ENCODE measurements at regions not wholly inside any gene's neighbourhood (a gene's known extent, or its start where the extent isn't known, plus 50 kb on each side); places are given as distances from the start of the nearest gene placed in this dataset.

- H3K27ac Mint-ChIP-seq, result no peak overlapping the region
- H3K4me1 Mint-ChIP-seq (ENCODE audit: low read depth in 2 of 2), result peaks cover 2 to 6% of the 10 kb centered on the region in 2 donors
- H3K9me3 Mint-ChIP-seq, result no peaks in the 10 kb centered on the region
- DNase-seq (ENCODE audit: low spot score) (no peak), ATAC-seq (no peak)
- H3K36me3 Mint-ChIP-seq, result no peaks in the 10 kb centered on the region
- H3K4me3 Mint-ChIP-seq, result no peak overlapping the region
- peaks cover 20 to 28% of the 10 kb centered on the region in 2 donors for H3K27me3 Mint-ChIP-seq
Observed at GRCh38 chr9:126229501-126229900, 97.1 kb upstream of the MVB12B start.

GRCh38 chr9:126230692-126231091, 95.9 kb upstream of the MVB12B start:
- H3K4me1 Mint-ChIP-seq (ENCODE audit: low read depth in 2 of 2), result peaks cover 2 to 6% of the 10 kb centered on the region in 2 donors
- H3K4me3 Mint-ChIP-seq, result no peak overlapping the region
- no peaks in the 10 kb centered on the region for H3K9me3 Mint-ChIP-seq
- ATAC-seq, result no peak
- H3K27ac Mint-ChIP-seq, result no peak overlapping the region
- H3K36me3 Mint-ChIP-seq, result no peaks in the 10 kb centered on the region
- peaks cover 15 to 19% of the 10 kb centered on the region in 2 donors for H3K27me3 Mint-ChIP-seq
- no peak for DNase-seq (ENCODE audit: low spot score)

- H3K27me3 Mint-ChIP-seq, result peaks cover 10 to 16% of the 10 kb centered on the region in 2 donors
- H3K9me3 Mint-ChIP-seq, result no peaks in the 10 kb centered on the region
- H3K4me3 Mint-ChIP-seq, result no peak overlapping the region
- H3K27ac Mint-ChIP-seq, result no peak overlapping the region
- DNase-seq (ENCODE audit: low spot score) (no peak), ATAC-seq (no peak)
- no peaks in the 10 kb centered on the region for H3K36me3 Mint-ChIP-seq
- peaks cover 2 to 6% of the 10 kb centered on the region in 2 donors for H3K4me1 Mint-ChIP-seq (ENCODE audit: low read depth in 2 of 2)
Observed at GRCh38 chr9:126232461-126232860, 94.2 kb upstream of the MVB12B start.

- no peak for DNase-seq (ENCODE audit: low spot score)
- H3K4me1 Mint-ChIP-seq (ENCODE audit: low read depth in 2 of 2), result peaks cover 2 to 6% of the 10 kb centered on the region in 2 donors
- no peaks in the 10 kb centered on the region for H3K36me3 Mint-ChIP-seq
- H3K27me3 Mint-ChIP-seq, result peaks cover 11 to 19% of the 10 kb centered on the region in 2 donors
- H3K4me3 Mint-ChIP-seq, result no peak overlapping the region
- H3K9me3 Mint-ChIP-seq, result no peaks in the 10 kb centered on the region
- ATAC-seq, result no peak
- no peak overlapping the region for H3K27ac Mint-ChIP-seq
Observed at GRCh38 chr9:126233175-126233574, 93.5 kb upstream of the MVB12B start.

GRCh38 chr9:126233913-126234525, 92.6 kb upstream of the MVB12B start:
- H3K9me3 Mint-ChIP-seq, result no peaks in the 10 kb centered on the region
- H3K4me1 Mint-ChIP-seq (ENCODE audit: low read depth in 2 of 2), result no peaks in the 10 kb centered on the region
- ATAC-seq (no peak), DNase-seq (ENCODE audit: low spot score) (no peak)
- no peak overlapping the region for H3K4me3 Mint-ChIP-seq
- H3K36me3 Mint-ChIP-seq, result no peaks in the 10 kb centered on the region
- H3K27ac Mint-ChIP-seq, result no peak overlapping the region
- H3K27me3 Mint-ChIP-seq, result peaks cover 15 to 26% of the 10 kb centered on the region in 2 donors

- no peak overlapping the region for H3K4me3 Mint-ChIP-seq
- H3K27ac Mint-ChIP-seq, result no peak overlapping the region
Observed at GRCh38 chr9:126234681-126235335, 91.8 kb upstream of the MVB12B start.

GRCh38 chr9:126235336-126236243, 91.0 kb upstream of the MVB12B start:
- no peaks in the 10 kb centered on the region for H3K9me3 Mint-ChIP-seq
- no peaks in the 10 kb centered on the region for H3K4me1 Mint-ChIP-seq (ENCODE audit: low read depth in 2 of 2)
- no peak overlapping the region for H3K4me3 Mint-ChIP-seq
- H3K36me3 Mint-ChIP-seq, result no peaks in the 10 kb centered on the region
- peaks cover 11 to 19% of the 10 kb centered on the region in 2 donors for H3K27me3 Mint-ChIP-seq
- no peak overlapping the region for H3K27ac Mint-ChIP-seq
- no peak for ATAC-seq
- no peak for DNase-seq (ENCODE audit: low spot score)

More at GRCh38 chr9:126234681-126235335, 91.8 kb upstream of the MVB12B start:
- Mint-ChIP-seq H3K36me3 (no peaks in the 10 kb centered on the region), H3K4me1 (ENCODE audit: low read depth in 2 of 2) (no peaks in the 10 kb centered on the region), H3K27me3 (peaks cover 11 to 20% of the 10 kb centered on the region in 2 donors), H3K9me3 (no peaks in the 10 kb centered on the region)
- DNase-seq (ENCODE audit: low spot score), result no peak
- no peak for ATAC-seq

GRCh38 chr9:126236273-126236672, 90.4 kb upstream of the MVB12B start:
- Mint-ChIP-seq H3K4me3 (no peak overlapping the region), H3K4me1 (ENCODE audit: low read depth in 2 of 2) (no peaks in the 10 kb centered on the region), H3K27me3 (peaks cover 11 to 19% of the 10 kb centered on the region in 2 donors), H3K9me3 (no peaks in the 10 kb centered on the region), H3K27ac (no peak overlapping the region), H3K36me3 (no peaks in the 10 kb centered on the region)
- DNase-seq (ENCODE audit: low spot score), result no peak
- ATAC-seq, result no peak

- H3K27me3 Mint-ChIP-seq, result peaks cover 11 to 19% of the 10 kb centered on the region in 2 donors
- DNase-seq (ENCODE audit: low spot score) (no peak), ATAC-seq (no peak)
- no peaks in the 10 kb centered on the region for H3K36me3 Mint-ChIP-seq
- H3K4me3 Mint-ChIP-seq, result no peak overlapping the region
- H3K9me3 Mint-ChIP-seq, result no peaks in the 10 kb centered on the region
- no peak overlapping the region for H3K27ac Mint-ChIP-seq
- H3K4me1 Mint-ChIP-seq (ENCODE audit: low read depth in 2 of 2), result no peaks in the 10 kb centered on the region
Observed at GRCh38 chr9:126238415-126238814, 88.2 kb upstream of the MVB12B start.

- Mint-ChIP-seq H3K4me3 (no peak overlapping the region), H3K4me1 (ENCODE audit: low read depth in 2 of 2) (no peaks in the 10 kb centered on the region), H3K27ac (no peak overlapping the region)
Observed at GRCh38 chr9:126239515-126239914, 87.1 kb upstream of the MVB12B start.

GRCh38 chr9:126240835-126241234, 85.8 kb upstream of the MVB12B start:
- Mint-ChIP-seq H3K4me3 (no peak overlapping the region), H3K9me3 (peaks cover 5% of the 10 kb centered on the region), H3K4me1 (ENCODE audit: low read depth in 2 of 2) (no peaks in the 10 kb centered on the region), H3K36me3 (peaks cover 10% of the 10 kb centered on the region), H3K27me3 (peaks cover 19 to 35% of the 10 kb centered on the region in 2 donors), H3K27ac (no peak overlapping the region)
- ATAC-seq (no peak), DNase-seq (ENCODE audit: low spot score) (no peak)

More at GRCh38 chr9:126239515-126239914, 87.1 kb upstream of the MVB12B start:
- Mint-ChIP-seq H3K27me3 (peaks cover 11 to 24% of the 10 kb centered on the region in 2 donors), H3K9me3 (no peaks in the 10 kb centered on the region), H3K36me3 (peaks cover 2% of the 10 kb centered on the region)
- ATAC-seq, result no peak
- no peak for DNase-seq (ENCODE audit: low spot score)

- peaks cover 5% of the 10 kb centered on the region for H3K9me3 Mint-ChIP-seq
Observed at GRCh38 chr9:126248680-126249079, 77.9 kb upstream of the MVB12B start.

GRCh38 chr9:126261584-126262356, 64.9 kb upstream of the MVB12B start:
- Mint-ChIP-seq H3K4me1 (ENCODE audit: low read depth in 2 of 2) (peaks cover 0 to 4% of the 10 kb centered on the region in 2 donors), H3K27ac (no peak overlapping the region), H3K9me3 (no peaks in the 10 kb centered on the region), H3K27me3 (peaks cover 39 to 70% of the 10 kb centered on the region in 2 donors), H3K4me3 (no peak overlapping the region), H3K36me3 (no peaks in the 10 kb centered on the region)
- ATAC-seq (no peak), DNase-seq (ENCODE audit: low spot score) (no peak)

More at GRCh38 chr9:126248680-126249079, 77.9 kb upstream of the MVB12B start:
- H3K27me3 Mint-ChIP-seq, result peaks cover 29 to 49% of the 10 kb centered on the region in 2 donors
- ATAC-seq, result no peak
- H3K4me1 Mint-ChIP-seq (ENCODE audit: low read depth in 2 of 2), result no peaks in the 10 kb centered on the region
- DNase-seq (ENCODE audit: low spot score), result no peak
- no peak overlapping the region for H3K27ac Mint-ChIP-seq
- H3K36me3 Mint-ChIP-seq, result peaks cover 10% of the 10 kb centered on the region
- H3K4me3 Mint-ChIP-seq, result no peak overlapping the region

Data from natural killer cell treated with Interleukin-12 subunit alpha and Interleukin-12 subunit beta and Interleukin-15 and Interleukin-18, amount 100 ng/mL, for 72 hours (primary cell).